ENCODE measurements at regions not wholly inside any gene's neighbourhood (a gene's known extent, or its start where the extent isn't known, plus 50 kb on each side); places are given as distances from the start of the nearest gene placed in this dataset.

- no peaks in the 10 kb centered on the region for H3K27me3 ChIP-seq
- no peaks in the 10 kb centered on the region for H3K36me3 ChIP-seq (ENCODE audit: low read depth, missing control alignments)
- no peak overlapping the region for H3K27ac ChIP-seq
- DNase-seq: no peak
- no peaks in the 10 kb centered on the region for H3K9me3 ChIP-seq
- intact Hi-C loops (cut with DNase I; ENCODE audit: low total_unique reads): no loop called here
- no peak for TF ChIP-seq POLR2A (IDR thresholded peaks at IDR 0.05)
- TF ChIP-seq, protein P1, sequence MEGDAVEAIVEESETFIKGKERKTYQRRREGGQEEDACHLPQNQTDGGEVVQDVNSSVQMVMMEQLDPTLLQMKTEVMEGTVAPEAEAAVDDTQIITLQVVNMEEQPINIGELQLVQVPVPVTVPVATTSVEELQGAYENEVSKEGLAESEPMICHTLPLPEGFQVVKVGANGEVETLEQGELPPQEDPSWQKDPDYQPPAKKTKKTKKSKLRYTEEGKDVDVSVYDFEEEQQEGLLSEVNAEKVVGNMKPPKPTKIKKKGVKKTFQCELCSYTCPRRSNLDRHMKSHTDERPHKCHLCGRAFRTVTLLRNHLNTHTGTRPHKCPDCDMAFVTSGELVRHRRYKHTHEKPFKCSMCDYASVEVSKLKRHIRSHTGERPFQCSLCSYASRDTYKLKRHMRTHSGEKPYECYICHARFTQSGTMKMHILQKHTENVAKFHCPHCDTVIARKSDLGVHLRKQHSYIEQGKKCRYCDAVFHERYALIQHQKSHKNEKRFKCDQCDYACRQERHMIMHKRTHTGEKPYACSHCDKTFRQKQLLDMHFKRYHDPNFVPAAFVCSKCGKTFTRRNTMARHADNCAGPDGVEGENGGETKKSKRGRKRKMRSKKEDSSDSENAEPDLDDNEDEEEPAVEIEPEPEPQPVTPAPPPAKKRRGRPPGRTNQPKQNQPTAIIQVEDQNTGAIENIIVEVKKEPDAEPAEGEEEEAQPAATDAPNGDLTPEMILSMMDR (IDR thresholded peaks at IDR 0.05): no peak
- no peak overlapping the region for H3K4me3 ChIP-seq
- H3K4me1 ChIP-seq: peaks cover 8% of the 10 kb centered on the region
- 91 to 92% methylated on average over 2 of the region's 2 CpGs for WGBS, 2 donors
Observed at GRCh38 chr5:77841616-77842015, 65.5 kb upstream of the TBCA start.

DNA sequence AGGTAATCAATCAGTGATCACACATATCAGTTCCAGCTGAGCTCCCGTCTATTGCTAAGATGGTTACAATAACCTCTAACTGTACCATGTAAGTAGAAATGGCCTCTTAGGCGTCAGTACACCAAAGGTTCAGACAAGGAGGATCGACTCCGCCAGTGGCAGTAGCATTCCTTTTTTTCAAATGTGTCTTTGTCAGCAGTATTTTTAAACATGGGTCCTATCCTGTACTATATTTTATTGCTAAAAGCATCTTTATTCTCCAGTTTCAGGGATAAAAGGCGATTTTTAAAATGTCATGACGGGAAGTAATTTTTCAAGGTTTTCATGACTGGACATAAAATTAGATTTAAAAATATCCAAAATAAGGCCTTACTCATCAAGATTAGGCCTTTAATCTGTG lies 64.8 kb upstream of the TBCA start:
- Histone ChIP-seq H3K27ac (no peak overlapping the region), H3K36me3 (ENCODE audit: low read depth, missing control alignments) (no peaks in the 10 kb centered on the region), H3K27me3 (no peaks in the 10 kb centered on the region), H3K9me3 (no peaks in the 10 kb centered on the region), H3K4me1 (peaks cover 8% of the 10 kb centered on the region), H3K4me3 (no peak overlapping the region)
- WGBS, 2 donors: 92 to 95% methylated on average over 6 of the region's 6 CpGs
- no peak for DNase-seq
- TF ChIP-seq POLR2A (IDR thresholded peaks at IDR 0.05): no peak
- TF ChIP-seq, protein P1 (IDR thresholded peaks at IDR 0.05): no peak
- intact Hi-C loops (cut with DNase I; ENCODE audit: low total_unique reads): no loop called here

- DNase-seq: no peak
- Histone ChIP-seq H3K9me3 (no peaks in the 10 kb centered on the region), H3K27ac (no peak overlapping the region), H3K27me3 (no peaks in the 10 kb centered on the region), H3K4me3 (no peak overlapping the region), H3K36me3 (ENCODE audit: low read depth, missing control alignments) (no peaks in the 10 kb centered on the region), H3K4me1 (peaks cover 8% of the 10 kb centered on the region)
- TF ChIP-seq, protein P1 (IDR thresholded peaks at IDR 0.05): no peak
- TF ChIP-seq POLR2A (IDR thresholded peaks at IDR 0.05): no peak
- intact Hi-C loops (cut with DNase I; ENCODE audit: low total_unique reads): no loop called here
- WGBS, 2 donors: 93 to 96% methylated on average over 3 of the region's 3 CpGs
Observed at GRCh38 chr5:77839691-77840090, 63.6 kb upstream of the TBCA start.

DNA sequence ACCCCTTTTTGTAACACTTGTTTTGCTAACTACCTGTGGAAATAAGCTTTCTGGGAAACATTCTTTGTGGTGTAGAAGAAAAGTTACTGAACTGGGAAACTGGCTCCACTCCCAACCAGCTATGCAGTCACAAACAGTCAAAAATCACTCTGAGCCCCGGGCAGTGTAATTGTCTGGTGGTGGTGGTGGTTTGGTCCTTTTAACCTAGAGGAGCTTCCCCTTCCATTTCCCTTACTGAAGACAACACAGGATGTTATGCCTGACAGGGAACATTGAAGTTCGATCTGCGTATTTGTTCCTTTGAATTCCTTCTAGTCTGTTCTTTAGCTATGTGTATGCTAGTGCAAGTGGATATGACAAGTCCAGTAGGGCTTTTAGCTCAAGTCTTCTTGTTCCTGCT lies 56.8 kb upstream of the TBCA start:
- WGBS, 2 donors: 78 to 86% methylated on average over 3 of the region's 3 CpGs
- no peaks in the 10 kb centered on the region for H3K36me3 ChIP-seq (ENCODE audit: low read depth, missing control alignments)
- TF ChIP-seq POLR2A (IDR thresholded peaks at IDR 0.05): no peak
- TF ChIP-seq, protein P1 (IDR thresholded peaks at IDR 0.05): no peak
- no peaks in the 10 kb centered on the region for H3K27me3 ChIP-seq
- H3K27ac ChIP-seq: no peak overlapping the region
- no peaks in the 10 kb centered on the region for H3K9me3 ChIP-seq
- H3K4me1 ChIP-seq: no peaks in the 10 kb centered on the region
- H3K4me3 ChIP-seq: no peak overlapping the region
- no peak for DNase-seq
- intact Hi-C loops (cut with DNase I; ENCODE audit: low total_unique reads): no loop called here

DNA sequence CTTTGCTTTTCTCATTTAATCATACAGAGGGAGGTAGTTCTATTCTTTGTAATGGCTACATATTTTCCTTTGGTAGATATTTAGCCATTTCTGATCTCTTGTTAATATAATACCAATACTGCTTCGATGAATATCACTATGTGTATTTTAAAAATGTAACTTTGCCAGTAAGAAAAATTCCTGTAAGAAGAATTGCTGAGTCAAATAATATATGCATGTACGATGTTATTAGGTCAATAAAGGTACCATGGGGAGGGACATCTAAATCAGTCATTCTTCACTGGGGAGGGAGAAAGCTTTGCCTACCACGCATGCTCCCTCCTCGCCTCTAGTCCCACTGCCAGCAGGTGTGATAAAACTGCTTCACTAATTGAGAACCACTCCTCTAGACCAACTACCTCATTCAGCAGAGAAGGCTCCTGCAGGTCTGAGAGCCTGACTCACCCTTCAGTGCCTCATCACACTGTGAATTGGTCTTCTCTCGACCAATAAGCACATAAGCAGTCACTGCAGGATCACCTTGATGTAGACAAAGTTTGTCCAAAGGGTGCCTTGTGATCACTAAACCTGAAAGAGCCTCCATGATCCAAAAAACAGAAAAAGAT lies 56.1 kb upstream of the TBCA start:
- intact Hi-C loops (cut with DNase I; ENCODE audit: low total_unique reads): no loop called here
- no peaks in the 10 kb centered on the region for H3K4me1 ChIP-seq
- no peak overlapping the region for H3K4me3 ChIP-seq
- no peaks in the 10 kb centered on the region for H3K27me3 ChIP-seq
- H3K9me3 ChIP-seq: no peaks in the 10 kb centered on the region
- no peak for TF ChIP-seq POLR2A (IDR thresholded peaks at IDR 0.05)
- TF ChIP-seq, protein P1 (IDR thresholded peaks at IDR 0.05): no peak
- no peak overlapping the region for H3K27ac ChIP-seq
- 86 to 93% methylated on average over 5 of the region's 5 CpGs for WGBS, 2 donors
- no peak for DNase-seq
- no peaks in the 10 kb centered on the region for H3K36me3 ChIP-seq (ENCODE audit: low read depth, missing control alignments)

Measured in testis (tissue), 2 donors.